ENCODE measurements at regions not wholly inside any gene's neighbourhood (a gene's known extent, or its start where the extent isn't known, plus 50 kb on each side); places are given as distances from the start of the nearest gene placed in this dataset.
"Not testable (repeated sequence)": the region's sequence is repeated elsewhere in the genome, so short reads cannot be mapped to it uniquely, and the experiment has no call there.

GRCh38 chr15:89028036-89028435 lies 60.2 kb upstream of the ABHD2 start:
- Histone ChIP-seq H3K4me3 (ENCODE audit: low read length) (no peak overlapping the region), H3K9ac (ENCODE audit: low read length) (no peak overlapping the region), H3K4me2 (ENCODE audit: low read length) (no peak overlapping the region), H3K9me2 (ENCODE audit: insufficient read depth, low read length) (no peaks in the 10 kb centered on the region), H3F3A (ENCODE audit: insufficient read depth, low read length, poor library complexity, severe bottlenecking) (no peaks in the 10 kb centered on the region), H2AFZ (ENCODE audit: low read depth, low read length) (no peak overlapping the region), H3K79me2 (replicated peaks; ENCODE audit: insufficient read depth, low read length) (no peaks in the 10 kb centered on the region), H3K9me3 (ENCODE audit: low read length) (no peaks in the 10 kb centered on the region), H3K27me3 (ENCODE audit: insufficient read depth, low read depth, low read length) (no peaks in the 10 kb centered on the region), H3K27ac (ENCODE audit: low read length) (no peak overlapping the region), H3K36me3 (ENCODE audit: insufficient read depth, low read length) (no peaks in the 10 kb centered on the region), H4K20me1 (ENCODE audit: insufficient read depth) (no peaks in the 10 kb centered on the region)
- no peak for TF ChIP-seq MXI1 (conservative IDR thresholded peaks at IDR 0.05; ENCODE audit: poor library complexity, severe bottlenecking)
- TF ChIP-seq RAD21 (conservative IDR thresholded peaks at IDR 0.05), result no peak
- no peak for TF ChIP-seq TAF1 (IDR thresholded peaks at IDR 0.05; ENCODE audit: low read depth)
- no peak for TF ChIP-seq EZH2 (IDR thresholded peaks at IDR 0.05; ENCODE audit: borderline replicate concordance, insufficient read depth, low read length, poor library complexity, severe bottlenecking)
- TF ChIP-seq REST (IDR thresholded peaks at IDR 0.05; ENCODE audit: borderline replicate concordance), result no peak
- TF ChIP-seq SMC3 (conservative IDR thresholded peaks at IDR 0.05; ENCODE audit: poor library complexity), result no peak

GRCh38 chr15:89030311-89030710 lies 57.9 kb upstream of the ABHD2 start:
- Histone ChIP-seq H3K36me3 (ENCODE audit: insufficient read depth, low read length) (no peaks in the 10 kb centered on the region), H3K9ac (ENCODE audit: low read length) (no peak overlapping the region), H3K79me2 (replicated peaks; ENCODE audit: insufficient read depth, low read length) (no peaks in the 10 kb centered on the region), H4K20me1 (ENCODE audit: insufficient read depth) (no peaks in the 10 kb centered on the region), H3K27me3 (ENCODE audit: insufficient read depth, low read depth, low read length) (no peaks in the 10 kb centered on the region), H3K4me3 (ENCODE audit: low read length) (no peak overlapping the region), H3K27ac (ENCODE audit: low read length) (no peak overlapping the region), H3F3A (ENCODE audit: insufficient read depth, low read length, poor library complexity, severe bottlenecking) (no peaks in the 10 kb centered on the region), H3K9me3 (ENCODE audit: low read length) (no peaks in the 10 kb centered on the region), H2AFZ (ENCODE audit: low read depth, low read length) (no peak overlapping the region), H3K9me2 (ENCODE audit: insufficient read depth, low read length) (no peaks in the 10 kb centered on the region), H3K4me2 (ENCODE audit: low read length) (no peak overlapping the region)
- TF ChIP-seq RAD21 (conservative IDR thresholded peaks at IDR 0.05) (no peak), SMC3 (conservative IDR thresholded peaks at IDR 0.05; ENCODE audit: poor library complexity) (no peak), TAF1 (IDR thresholded peaks at IDR 0.05; ENCODE audit: low read depth) (no peak), POLR2AphosphoS5 (IDR thresholded peaks at IDR 0.05) (no peak), MXI1 (conservative IDR thresholded peaks at IDR 0.05; ENCODE audit: poor library complexity, severe bottlenecking) (no peak), REST (IDR thresholded peaks at IDR 0.05; ENCODE audit: borderline replicate concordance) (no peak), EZH2 (IDR thresholded peaks at IDR 0.05; ENCODE audit: borderline replicate concordance, insufficient read depth, low read length, poor library complexity, severe bottlenecking) (no peak), CTCF (IDR thresholded peaks at IDR 0.05; ENCODE audit: poor library complexity, severe bottlenecking) (no peak)

GRCh38 chr15:89031637-89032285 lies 56.5 kb upstream of the ABHD2 start:
- not testable (repeated sequence) for H3K9me2 ChIP-seq (ENCODE audit: insufficient read depth, low read length); H3K4me2 ChIP-seq (ENCODE audit: low read length); H3K27me3 ChIP-seq (ENCODE audit: insufficient read depth, low read depth, low read length); H3K27ac ChIP-seq (ENCODE audit: low read length); H3K9ac ChIP-seq (ENCODE audit: low read length); H3K4me3 ChIP-seq (ENCODE audit: low read length); H3F3A ChIP-seq (ENCODE audit: insufficient read depth, low read length, poor library complexity, severe bottlenecking); H3K36me3 ChIP-seq (ENCODE audit: insufficient read depth, low read length); H2AFZ ChIP-seq (ENCODE audit: low read depth, low read length); H4K20me1 ChIP-seq (ENCODE audit: insufficient read depth); H3K79me2 ChIP-seq (replicated peaks; ENCODE audit: insufficient read depth, low read length); H3K9me3 ChIP-seq (ENCODE audit: low read length)
